ENCODE measurements at regions not wholly inside any gene's neighbourhood (a gene's known extent, or its start where the extent isn't known, plus 50 kb on each side); places are given as distances from the start of the nearest gene placed in this dataset.

DNA sequence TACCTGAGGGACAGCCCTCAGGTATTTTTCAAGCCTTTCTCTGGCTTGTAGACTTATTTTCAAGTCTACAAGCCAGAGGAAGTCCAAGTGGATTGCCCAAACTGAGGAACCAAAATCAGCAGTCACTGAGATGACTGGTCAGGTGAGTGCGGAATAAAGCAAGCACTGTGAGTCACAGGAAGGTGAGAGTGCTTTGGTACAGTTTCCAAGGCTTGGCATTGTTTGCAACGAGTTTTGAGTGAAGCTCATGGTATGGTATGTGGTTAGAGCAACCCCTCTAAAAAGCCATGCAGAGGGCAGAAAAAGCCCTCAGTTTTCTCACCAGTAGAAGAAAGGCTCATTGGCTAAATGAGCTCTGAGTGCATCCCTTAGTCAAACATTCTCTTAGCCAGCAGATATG is 112.8 kb upstream of the EOLA2 start:
- TF ChIP-seq, protein P1, sequence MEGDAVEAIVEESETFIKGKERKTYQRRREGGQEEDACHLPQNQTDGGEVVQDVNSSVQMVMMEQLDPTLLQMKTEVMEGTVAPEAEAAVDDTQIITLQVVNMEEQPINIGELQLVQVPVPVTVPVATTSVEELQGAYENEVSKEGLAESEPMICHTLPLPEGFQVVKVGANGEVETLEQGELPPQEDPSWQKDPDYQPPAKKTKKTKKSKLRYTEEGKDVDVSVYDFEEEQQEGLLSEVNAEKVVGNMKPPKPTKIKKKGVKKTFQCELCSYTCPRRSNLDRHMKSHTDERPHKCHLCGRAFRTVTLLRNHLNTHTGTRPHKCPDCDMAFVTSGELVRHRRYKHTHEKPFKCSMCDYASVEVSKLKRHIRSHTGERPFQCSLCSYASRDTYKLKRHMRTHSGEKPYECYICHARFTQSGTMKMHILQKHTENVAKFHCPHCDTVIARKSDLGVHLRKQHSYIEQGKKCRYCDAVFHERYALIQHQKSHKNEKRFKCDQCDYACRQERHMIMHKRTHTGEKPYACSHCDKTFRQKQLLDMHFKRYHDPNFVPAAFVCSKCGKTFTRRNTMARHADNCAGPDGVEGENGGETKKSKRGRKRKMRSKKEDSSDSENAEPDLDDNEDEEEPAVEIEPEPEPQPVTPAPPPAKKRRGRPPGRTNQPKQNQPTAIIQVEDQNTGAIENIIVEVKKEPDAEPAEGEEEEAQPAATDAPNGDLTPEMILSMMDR (conservative IDR thresholded peaks at IDR 0.05): no peak
- H3K27me3 ChIP-seq (ENCODE audit: insufficient read depth, low read length): no peaks in the 10 kb centered on the region
- no peak overlapping the region for H2BK5ac ChIP-seq (ENCODE audit: insufficient read length, low read length)
- H3K9me3 ChIP-seq (ENCODE audit: control insufficient read depth, low read depth, low read length): peaks cover 40% of the 10 kb centered on the region
- H3K18ac ChIP-seq (ENCODE audit: insufficient read length, low read depth, low read length): no peak overlapping the region
- no peak overlapping the region for H3K14ac ChIP-seq (ENCODE audit: insufficient read depth, low read length)
- WGBS (ENCODE audit: extremely low coverage, insufficient read length, low lambda C conversion rate): no CpG with 5 or more reads among the region's 2 CpGs
- no peak overlapping the region for H3K9ac ChIP-seq (ENCODE audit: extremely low read depth, insufficient read length, low read length)
- no peaks in the 10 kb centered on the region; the same call in 1 of the 2 replicates for H3K27me3 Mint-ChIP-seq (ENCODE audit: low read depth)
- peaks cover 56% of the 10 kb centered on the region in 2 experiments for H3K9me3 Mint-ChIP-seq
- H3K79me2 ChIP-seq (ENCODE audit: insufficient read depth, low read length): no peaks in the 10 kb centered on the region
- no peaks in the 10 kb centered on the region for H3K36me3 Mint-ChIP-seq (ENCODE audit: insufficient read depth in 1 of 3, low read depth in 3 of 3)
- no peak overlapping the region for H3K27ac Mint-ChIP-seq
- no peaks in the 10 kb centered on the region for H4K20me1 ChIP-seq (ENCODE audit: control insufficient read depth, insufficient read depth, insufficient read length)
- H3K23ac ChIP-seq (ENCODE audit: insufficient read length, low read depth, low read length): no peak overlapping the region
- no peak overlapping the region for H2AK5ac ChIP-seq (ENCODE audit: insufficient read length, low read length)
- no peak overlapping the region for H3K56ac ChIP-seq (ENCODE audit: insufficient read length, low read depth, low read length)
- H2AFZ ChIP-seq (ENCODE audit: low read length): no peak overlapping the region
- H3K4ac ChIP-seq (ENCODE audit: low read depth, low read length): no peak overlapping the region
- no peak overlapping the region for H3T11ph ChIP-seq (ENCODE audit: low read length)
- no peak overlapping the region for H2BK20ac ChIP-seq (ENCODE audit: low read depth, low read length, poor library complexity, severe bottlenecking)
- H3K4me2 ChIP-seq (ENCODE audit: insufficient read depth, insufficient read length, low read length): no peak overlapping the region
- H3K79me1 ChIP-seq (ENCODE audit: insufficient read depth, low read depth, low read length, poor library complexity, severe bottlenecking): no peaks in the 10 kb centered on the region
- no peaks in the 10 kb centered on the region for H3K23me2 ChIP-seq (ENCODE audit: insufficient read length, low read depth, low read length, poor library complexity, severe bottlenecking)
- H4K91ac ChIP-seq (ENCODE audit: insufficient read length, low read depth, low read length): no peak overlapping the region
- H2BK120ac ChIP-seq (ENCODE audit: low read depth, low read length, poor library complexity, severe bottlenecking): no peak overlapping the region
- no peak overlapping the region for H3K4me3 Mint-ChIP-seq
- H3K4me1 ChIP-seq (ENCODE audit: insufficient read depth, low read length): no peaks in the 10 kb centered on the region
- H3K27ac ChIP-seq (ENCODE audit: insufficient read length, low read depth, low read length): no peak overlapping the region
- no peak for DNase-seq
- no peak overlapping the region for H4K8ac ChIP-seq (replicated peaks; ENCODE audit: insufficient read length, low read depth, low read length)
- no peaks in the 10 kb centered on the region for H3K4me1 Mint-ChIP-seq
- H2BK15ac ChIP-seq (ENCODE audit: low read depth, low read length): no peak overlapping the region
- no peak overlapping the region for H2BK12ac ChIP-seq (ENCODE audit: insufficient read length, low read depth, low read length)
- no peak overlapping the region for H4K5ac ChIP-seq (ENCODE audit: insufficient read length, low read depth, low read length)
